ENCODE measurements at regions not wholly inside any gene's neighbourhood (a gene's known extent, or its start where the extent isn't known, plus 50 kb on each side); places are given as distances from the start of the nearest gene placed in this dataset.

GRCh38 chr2:120430957-120431356, 85.0 kb downstream of the INHBB start:
- no peak overlapping the region for H3K4me3 ChIP-seq (ENCODE audit: low read depth in 1 of 2, low read length in 2 of 2)
- no peaks in the 10 kb centered on the region for H3K4me1 ChIP-seq (ENCODE audit: insufficient read depth, low read length)
- H4K20me1 ChIP-seq (ENCODE audit: insufficient read depth, low read length): no peaks in the 10 kb centered on the region; the same call in none of the 2 replicates
- no peaks in the 10 kb centered on the region for H3K9me3 ChIP-seq (ENCODE audit: insufficient read depth, low read length, severe bottlenecking)
- H2AFZ ChIP-seq (ENCODE audit: low read depth, low read length): no peak overlapping the region
- no peak for DNase-seq
- H3K27ac ChIP-seq (ENCODE audit: low read length): no peak overlapping the region
- no peaks in the 10 kb centered on the region for H3K79me2 ChIP-seq (ENCODE audit: insufficient read depth, low read length)
- TF ChIP-seq EZH2 (IDR thresholded peaks at IDR 0.05; ENCODE audit: borderline replicate concordance, low read depth, low read length, severe bottlenecking): no peak
- TF ChIP-seq CTCF (IDR thresholded peaks at IDR 0.05; ENCODE audit: borderline replicate concordance, extremely low read depth, low read length, poor library complexity, severe bottlenecking): no peak
- H3K4me2 ChIP-seq (ENCODE audit: insufficient read depth, low read length): no peak overlapping the region
- ATAC-seq (ENCODE audit: insufficient read depth, low read depth): no peak
- no peaks in the 10 kb centered on the region for H3K36me3 ChIP-seq (ENCODE audit: insufficient read depth, low read length)
- H3K27me3 ChIP-seq (ENCODE audit: insufficient read depth, low read length, poor library complexity): peaks cover 13% of the 10 kb centered on the region
- no peak overlapping the region for H3K9ac ChIP-seq (ENCODE audit: low read depth, low read length)

GRCh38 chr2:120431386-120432292, 85.7 kb downstream of the INHBB start:
- no peak overlapping the region for H3K27ac ChIP-seq (ENCODE audit: low read length)
- H2AFZ ChIP-seq (ENCODE audit: low read depth, low read length): no peak overlapping the region
- no peaks in the 10 kb centered on the region for H3K36me3 ChIP-seq (ENCODE audit: insufficient read depth, low read length)
- TF ChIP-seq EZH2 (IDR thresholded peaks at IDR 0.05; ENCODE audit: borderline replicate concordance, low read depth, low read length, severe bottlenecking) (no peak), CTCF (IDR thresholded peaks at IDR 0.05; ENCODE audit: borderline replicate concordance, extremely low read depth, low read length, poor library complexity, severe bottlenecking) (no peak)
- H3K4me2 ChIP-seq (ENCODE audit: insufficient read depth, low read length): no peak overlapping the region
- no peaks in the 10 kb centered on the region for H3K79me2 ChIP-seq (ENCODE audit: insufficient read depth, low read length)
- no peaks in the 10 kb centered on the region for H3K9me3 ChIP-seq (ENCODE audit: insufficient read depth, low read length, severe bottlenecking)
- H3K4me3 ChIP-seq (ENCODE audit: low read depth in 1 of 2, low read length in 2 of 2): no peak overlapping the region
- no peak for DNase-seq
- H3K9ac ChIP-seq (ENCODE audit: low read depth, low read length): no peak overlapping the region
- H4K20me1 ChIP-seq (ENCODE audit: insufficient read depth, low read length): no peaks in the 10 kb centered on the region; the same call in none of the 2 replicates
- no peaks in the 10 kb centered on the region for H3K4me1 ChIP-seq (ENCODE audit: insufficient read depth, low read length)
- peaks cover 13% of the 10 kb centered on the region for H3K27me3 ChIP-seq (ENCODE audit: insufficient read depth, low read length, poor library complexity)
- no peak for ATAC-seq (ENCODE audit: insufficient read depth, low read depth)

- Histone ChIP-seq H3K79me2 (ENCODE audit: insufficient read depth, low read length) (no peaks in the 10 kb centered on the region), H3K9ac (ENCODE audit: low read depth, low read length) (no peak overlapping the region), H3K4me2 (ENCODE audit: insufficient read depth, low read length) (no peak overlapping the region), H4K20me1 (ENCODE audit: insufficient read depth, low read length) (no peaks in the 10 kb centered on the region; the same call in none of the 2 replicates), H3K9me3 (ENCODE audit: insufficient read depth, low read length, severe bottlenecking) (no peaks in the 10 kb centered on the region), H3K4me1 (ENCODE audit: insufficient read depth, low read length) (no peaks in the 10 kb centered on the region), H2AFZ (ENCODE audit: low read depth, low read length) (no peak overlapping the region), H3K36me3 (ENCODE audit: insufficient read depth, low read length) (no peaks in the 10 kb centered on the region), H3K4me3 (ENCODE audit: low read depth in 1 of 2, low read length in 2 of 2) (no peak overlapping the region), H3K27me3 (ENCODE audit: insufficient read depth, low read length, poor library complexity) (peaks cover 13% of the 10 kb centered on the region), H3K27ac (ENCODE audit: low read length) (no peak overlapping the region)
- DNase-seq (no peak), ATAC-seq (ENCODE audit: insufficient read depth, low read depth) (no peak)
- no peak for TF ChIP-seq EZH2 (IDR thresholded peaks at IDR 0.05; ENCODE audit: borderline replicate concordance, low read depth, low read length, severe bottlenecking)
- TF ChIP-seq CTCF (IDR thresholded peaks at IDR 0.05; ENCODE audit: borderline replicate concordance, extremely low read depth, low read length, poor library complexity, severe bottlenecking): no peak
These were observed 86.5 kb downstream of the INHBB start for GRCh38 chr2:120432293-120432975.
